SK-N-MC (cell line): ENCODE measurements at regions not wholly inside any gene's neighbourhood (a gene's known extent, or its start where the extent isn't known, plus 50 kb on each side); places are given as distances from the start of the nearest gene placed in this dataset.

ENCODE experiments used
- EZH2 ChIP-seq: fragments of 200-600 bp; sonication (generic); IDR thresholded peaks from one replicate; pipeline ENCODE4 v1.6.1; 2017; ENCODE audit warnings: antibody characterized with exemption
- POLR2AphosphoS5 ChIP-seq: IDR thresholded peaks from 2 replicates; pipeline ENCODE4 v1.6.1; 2012; ENCODE audit warnings: mild to moderate bottlenecking, low read depth, low read length, borderline replicate concordance

DNA sequence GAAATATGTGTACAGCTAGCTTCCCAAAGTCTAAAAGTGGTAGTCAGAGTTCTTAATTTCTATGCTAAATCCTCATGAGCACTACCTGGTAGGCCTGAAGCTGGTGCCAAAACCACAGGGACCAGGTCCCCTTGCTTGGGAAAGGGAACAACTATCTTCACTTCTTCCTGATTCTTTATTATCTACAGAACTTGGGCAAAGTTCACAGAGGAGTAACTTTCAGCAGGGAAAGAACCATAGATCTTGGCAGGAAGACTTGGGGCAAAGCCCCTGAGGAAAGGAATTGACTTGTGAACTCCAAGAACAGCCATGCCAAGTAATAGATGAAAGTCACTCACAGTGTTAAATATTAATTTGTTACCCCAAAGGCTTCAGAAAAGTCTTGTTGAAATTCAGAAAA is 193.0 kb downstream of the ZC3H11B start:
- TF ChIP-seq POLR2AphosphoS5, result no peak
- TF ChIP-seq EZH2, result no peak
